IMR-90 (cell line): ENCODE measurements at regions not wholly inside any gene's neighbourhood (a gene's known extent, or its start where the extent isn't known, plus 50 kb on each side); places are given as distances from the start of the nearest gene placed in this dataset.

Source experiments
- CEBPB ChIP-seq: IDR thresholded peaks from 2 replicates; pipeline ENCODE4 v1.6.1; 2012; ENCODE audit warnings: low read depth, low read length, improper control_type of control experiment
- MAFK ChIP-seq: IDR thresholded peaks from 2 replicates; pipeline ENCODE4 v1.6.1; 2012; ENCODE audit warnings: low read depth, low read length, improper control_type of control experiment
- MXI1 ChIP-seq: IDR thresholded peaks from 2 replicates; pipeline ENCODE4 v1.6.1; 2012; ENCODE audit warnings: low read depth, mild to moderate bottlenecking, low read length, moderate library complexity, borderline replicate concordance
- POLR2A ChIP-seq: IDR thresholded peaks from 2 replicates; pipeline ENCODE4 v1.6.1; 2012; ENCODE audit warnings: mild to moderate bottlenecking, low read depth, low read length
- RAD21 ChIP-seq: IDR thresholded peaks from 2 replicates; pipeline ENCODE4 v1.6.1; 2012; ENCODE audit warnings: low read length, improper control_type of control experiment
- RFX5 ChIP-seq: IDR thresholded peaks from 2 replicates; pipeline ENCODE4 v1.8.0; 2012; ENCODE audit warnings: low read depth, mild to moderate bottlenecking, low read length, moderate library complexity
- TF ChIP-seq, protein P1 (sequence below): conservative IDR thresholded peaks from 2 replicates; pipeline ENCODE4 v1.5.1; 2012; ENCODE audit warnings: mild to moderate bottlenecking, low read depth, low read length, improper control_type of control experiment
- TF ChIP-seq, protein P2 (sequence below): fragments of 150-350 bp; IDR thresholded peaks from 2 replicates; pipeline ENCODE4 v1.6.1; 2016; ENCODE audit warnings: low read depth, mild to moderate bottlenecking, low read length, moderate library complexity, borderline replicate concordance

DNA sequence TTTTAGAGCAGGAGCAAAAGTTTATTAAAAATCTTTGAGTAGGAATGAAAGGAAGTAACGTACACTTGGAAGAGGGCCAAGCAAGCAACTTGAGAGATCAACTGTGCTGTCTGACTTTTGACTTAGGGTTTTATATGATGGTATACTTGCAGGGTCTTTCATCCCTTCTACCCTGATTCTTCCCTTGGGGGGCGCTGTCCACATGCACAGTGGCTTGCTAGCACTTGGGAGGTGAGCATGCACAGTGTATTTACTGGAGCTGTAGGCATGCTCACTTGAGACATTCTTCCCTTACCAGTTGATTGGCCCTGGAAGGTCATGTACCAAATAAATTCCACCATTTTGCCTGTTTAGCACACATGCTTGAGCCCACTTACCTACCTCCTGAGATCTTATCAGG, 1001.3 kb upstream of the ADGRL2 start:
- TF ChIP-seq, protein P1, sequence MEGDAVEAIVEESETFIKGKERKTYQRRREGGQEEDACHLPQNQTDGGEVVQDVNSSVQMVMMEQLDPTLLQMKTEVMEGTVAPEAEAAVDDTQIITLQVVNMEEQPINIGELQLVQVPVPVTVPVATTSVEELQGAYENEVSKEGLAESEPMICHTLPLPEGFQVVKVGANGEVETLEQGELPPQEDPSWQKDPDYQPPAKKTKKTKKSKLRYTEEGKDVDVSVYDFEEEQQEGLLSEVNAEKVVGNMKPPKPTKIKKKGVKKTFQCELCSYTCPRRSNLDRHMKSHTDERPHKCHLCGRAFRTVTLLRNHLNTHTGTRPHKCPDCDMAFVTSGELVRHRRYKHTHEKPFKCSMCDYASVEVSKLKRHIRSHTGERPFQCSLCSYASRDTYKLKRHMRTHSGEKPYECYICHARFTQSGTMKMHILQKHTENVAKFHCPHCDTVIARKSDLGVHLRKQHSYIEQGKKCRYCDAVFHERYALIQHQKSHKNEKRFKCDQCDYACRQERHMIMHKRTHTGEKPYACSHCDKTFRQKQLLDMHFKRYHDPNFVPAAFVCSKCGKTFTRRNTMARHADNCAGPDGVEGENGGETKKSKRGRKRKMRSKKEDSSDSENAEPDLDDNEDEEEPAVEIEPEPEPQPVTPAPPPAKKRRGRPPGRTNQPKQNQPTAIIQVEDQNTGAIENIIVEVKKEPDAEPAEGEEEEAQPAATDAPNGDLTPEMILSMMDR = no peak
- TF ChIP-seq CEBPB = no peak
- TF ChIP-seq MAFK = no peak
- TF ChIP-seq RAD21 = no peak
- no peak for TF ChIP-seq POLR2A
- no peak for TF ChIP-seq MXI1
- TF ChIP-seq, protein P2, sequence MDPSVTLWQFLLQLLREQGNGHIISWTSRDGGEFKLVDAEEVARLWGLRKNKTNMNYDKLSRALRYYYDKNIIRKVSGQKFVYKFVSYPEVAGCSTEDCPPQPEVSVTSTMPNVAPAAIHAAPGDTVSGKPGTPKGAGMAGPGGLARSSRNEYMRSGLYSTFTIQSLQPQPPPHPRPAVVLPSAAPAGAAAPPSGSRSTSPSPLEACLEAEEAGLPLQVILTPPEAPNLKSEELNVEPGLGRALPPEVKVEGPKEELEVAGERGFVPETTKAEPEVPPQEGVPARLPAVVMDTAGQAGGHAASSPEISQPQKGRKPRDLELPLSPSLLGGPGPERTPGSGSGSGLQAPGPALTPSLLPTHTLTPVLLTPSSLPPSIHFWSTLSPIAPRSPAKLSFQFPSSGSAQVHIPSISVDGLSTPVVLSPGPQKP = no peak
- no peak for TF ChIP-seq RFX5
